Activated naive CD4-positive, alpha-beta T cell treated with anti-CD3 and anti-CD28 coated beads for 36 hours (primary cell): ENCODE measurements at regions not wholly inside any gene's neighbourhood (a gene's known extent, or its start where the extent isn't known, plus 50 kb on each side); places are given as distances from the start of the nearest gene placed in this dataset.

Source experiments
- CTCF ChIA-PET: fragments of 350-600 bp; sonication (Branson Sonifier 250); formaldehyde crosslinking; loops from one replicate; lab custom pipeline; 2021; ENCODE audit warnings: antibody characterized with exemption; lab: Charles Lee
- DNase-seq: peaks from one replicate; pipeline ENCODE4 v3.0.0-alpha.2; 2020
- H3K27ac Mint-ChIP-seq: one replicate; pipeline ENCODE4 v1.8.0; 2021; ENCODE audit warnings: mild to moderate bottlenecking, mixed read lengths
- H3K27me3 Mint-ChIP-seq: one replicate; pipeline ENCODE4 v1.8.0; 2021; ENCODE audit warnings: low read depth, mixed read lengths
- H3K36me3 Mint-ChIP-seq: one replicate; pipeline ENCODE4 v1.8.0; 2021; ENCODE audit warnings: low read depth, mixed read lengths
- H3K4me1 Mint-ChIP-seq: one replicate; pipeline ENCODE4 v1.8.0; 2021; ENCODE audit warnings: low read depth, mixed read lengths
- H3K4me3 Mint-ChIP-seq: one replicate; pipeline ENCODE4 v1.8.0; 2021; ENCODE audit warnings: mild to moderate bottlenecking, moderate library complexity, mixed read lengths
- H3K9me3 Mint-ChIP-seq: one replicate; pipeline ENCODE4 v1.8.0; 2021; ENCODE audit warnings: mixed read lengths
- intact Hi-C: fragments of 100-400 bp; cut with micrococcal nuclease; formaldehyde crosslinking; loops from one replicate; pipeline ENCODE4 v1.15.1; 2023

DNA sequence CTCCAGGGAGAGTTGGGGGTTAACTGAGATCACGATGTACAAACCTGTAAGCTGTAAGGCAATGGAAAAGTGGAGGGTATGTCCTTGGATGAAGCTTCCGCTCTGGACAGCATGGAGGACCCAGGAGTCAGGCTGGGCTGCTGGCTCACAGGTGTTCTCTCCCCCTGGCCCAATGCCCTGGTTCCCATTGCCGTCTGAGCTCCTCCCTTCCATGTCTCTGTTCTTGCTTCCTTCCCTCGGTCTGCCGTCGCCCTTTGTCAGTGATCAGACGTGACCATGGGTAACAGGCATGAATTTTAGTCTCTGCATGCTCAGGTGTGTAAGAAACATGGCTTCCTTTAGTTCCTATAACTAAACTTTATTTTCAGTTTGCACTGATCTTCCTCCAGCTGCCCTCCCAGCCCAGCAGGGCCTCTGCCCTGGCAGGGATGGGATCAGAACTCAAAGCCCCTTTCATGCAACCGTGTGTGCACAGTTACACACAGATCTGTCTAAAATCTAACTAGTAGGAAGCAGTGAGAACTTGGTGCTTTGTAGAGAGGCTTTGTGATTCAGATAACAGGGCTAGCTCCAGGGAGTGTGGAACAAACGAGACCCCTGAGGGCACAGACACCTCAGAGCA is 51.7 kb upstream of the KCNMB1 start:
- no peak overlapping the region for H3K27ac Mint-ChIP-seq
- CTCF ChIA-PET, result interaction anchor here (1.0 to 1.2 kb wide), 2 partner anchors 14 to 198 kb away, joined by 3 to 4 read pairs; no protein-coding TSS in a partner anchor
- H3K36me3 Mint-ChIP-seq, result no peaks in the 10 kb centered on the region
- H3K27me3 Mint-ChIP-seq, result no peaks in the 10 kb centered on the region
- peaks cover 3% of the 10 kb centered on the region for H3K4me1 Mint-ChIP-seq
- DNase-seq, result no peak
- intact Hi-C loops, result no loop called here
- H3K9me3 Mint-ChIP-seq, result no peaks in the 10 kb centered on the region
- no peak overlapping the region for H3K4me3 Mint-ChIP-seq

DNA sequence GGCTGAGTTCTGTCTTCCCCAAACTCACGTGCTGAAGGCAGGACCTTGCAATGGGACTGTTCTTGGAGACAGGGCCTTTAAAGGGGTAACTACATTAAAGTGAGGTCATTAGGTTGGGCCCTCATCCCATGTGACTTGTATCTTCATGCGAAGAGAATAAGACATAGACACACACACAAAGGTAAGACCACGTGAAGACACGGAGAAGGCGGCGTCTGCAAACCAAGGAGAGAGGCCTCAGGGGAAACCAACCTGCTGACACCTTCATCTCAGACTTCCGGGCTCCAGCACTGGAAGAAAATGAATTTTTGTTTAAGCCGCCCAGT is 50.7 kb upstream of the KCNMB1 start:
- Mint-ChIP-seq H3K27ac (no peak overlapping the region), H3K4me1 (peaks cover 3% of the 10 kb centered on the region), H3K27me3 (no peaks in the 10 kb centered on the region), H3K4me3 (no peak overlapping the region), H3K36me3 (no peaks in the 10 kb centered on the region), H3K9me3 (no peaks in the 10 kb centered on the region)
- intact Hi-C loops, result no loop called here
- DNase-seq, result no peak
- CTCF ChIA-PET, result no interaction called here

DNA sequence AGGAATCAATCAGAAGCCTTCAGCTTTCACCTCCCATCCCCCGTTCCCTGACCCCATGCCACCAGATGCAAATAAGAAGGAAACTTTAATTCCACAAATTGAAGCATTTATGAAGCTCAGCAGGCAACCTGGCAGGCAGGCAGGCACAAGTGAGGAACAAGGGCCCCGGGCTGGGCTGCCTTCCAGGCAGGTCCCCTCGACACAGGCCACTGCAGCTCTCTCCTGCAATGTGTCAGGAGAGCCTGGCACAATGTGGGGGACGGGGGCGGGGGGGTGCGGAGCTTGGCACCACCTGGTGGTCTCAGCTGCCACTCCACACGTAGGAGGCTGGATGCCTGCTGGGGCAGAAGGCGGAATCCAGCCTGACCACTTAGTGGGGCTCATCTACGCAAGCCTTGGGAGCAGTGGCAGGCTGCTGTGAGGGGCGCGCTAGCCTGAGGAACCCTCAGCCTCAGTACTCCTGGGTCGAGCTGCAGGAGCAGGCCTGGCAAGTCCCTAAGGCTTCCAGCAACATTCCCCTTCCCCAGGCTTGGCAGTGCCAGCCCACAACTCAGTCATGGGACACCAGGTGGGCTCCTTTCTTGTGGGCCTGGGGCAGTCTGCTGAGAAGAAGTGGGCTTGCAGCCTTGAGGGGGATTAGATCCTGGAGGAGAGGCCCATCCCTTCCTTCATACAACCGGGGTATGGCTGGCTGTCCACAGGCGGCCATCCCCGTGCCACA is 50.2 kb upstream of the KCNMB1 start:
- Mint-ChIP-seq H3K4me1 (no peaks in the 10 kb centered on the region), H3K36me3 (no peaks in the 10 kb centered on the region), H3K27me3 (no peaks in the 10 kb centered on the region), H3K9me3 (no peaks in the 10 kb centered on the region), H3K27ac (no peak overlapping the region), H3K4me3 (no peak overlapping the region)
- CTCF ChIA-PET, result interaction anchor here (2.2 kb wide), 1 partner anchor 193 kb away, joined by 6 read pairs; no protein-coding TSS in a partner anchor
- intact Hi-C loops, result no loop called here
- DNase-seq, result no peak
